Brain pericyte (primary cell): ENCODE measurements at regions not wholly inside any gene's neighbourhood (a gene's known extent, or its start where the extent isn't known, plus 50 kb on each side); places are given as distances from the start of the nearest gene placed in this dataset.
A peak's percentile ranks its signal among the peaks of the same experiment; 100 is the strongest.

Experiments
- DNase-seq: peaks from one replicate; pipeline ENCODE4 v3.0.0-alpha.2; 2012; ENCODE audit warnings: low read depth, low spot score

DNA sequence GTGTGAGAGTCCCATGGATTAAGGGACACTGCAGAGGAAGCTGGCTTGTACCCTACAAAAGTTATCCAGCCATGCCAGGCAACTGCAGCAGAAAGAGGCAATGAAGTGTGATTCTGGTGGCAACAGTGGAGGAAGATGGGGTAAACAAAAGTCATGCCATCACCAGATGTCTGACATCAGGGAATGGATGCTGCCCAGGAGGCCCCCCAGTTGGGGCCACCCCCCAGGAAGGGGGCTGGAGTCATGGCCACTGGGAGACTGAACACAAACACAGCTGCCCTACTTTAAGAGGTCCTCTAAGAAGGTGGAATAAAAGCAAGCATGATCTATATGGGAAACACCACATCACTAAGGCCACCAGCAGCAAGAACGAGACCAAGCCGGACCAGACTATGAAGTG, 235.3 kb downstream of the KLF12 start:
- no peak for DNase-seq

DNA sequence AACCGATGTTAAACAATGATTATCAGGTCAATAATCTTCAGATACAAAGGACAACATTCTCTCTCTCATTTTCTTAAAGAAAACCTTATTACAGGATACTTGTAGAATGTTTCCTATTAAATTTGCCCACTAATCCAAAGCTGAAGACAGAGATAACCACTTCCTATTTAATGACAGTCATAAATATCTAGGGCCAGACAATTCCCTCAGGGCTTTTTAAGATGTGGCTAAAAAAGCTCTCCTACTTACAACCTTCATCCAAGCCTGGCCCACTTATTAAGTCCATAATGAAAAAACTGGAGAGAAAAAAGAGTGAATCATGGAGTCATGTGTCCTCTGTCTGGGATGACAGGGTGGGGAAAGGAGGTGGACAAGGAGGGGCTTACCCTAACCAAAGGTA, 235.9 kb downstream of the KLF12 start:
- DNase-seq = no peak

DNA sequence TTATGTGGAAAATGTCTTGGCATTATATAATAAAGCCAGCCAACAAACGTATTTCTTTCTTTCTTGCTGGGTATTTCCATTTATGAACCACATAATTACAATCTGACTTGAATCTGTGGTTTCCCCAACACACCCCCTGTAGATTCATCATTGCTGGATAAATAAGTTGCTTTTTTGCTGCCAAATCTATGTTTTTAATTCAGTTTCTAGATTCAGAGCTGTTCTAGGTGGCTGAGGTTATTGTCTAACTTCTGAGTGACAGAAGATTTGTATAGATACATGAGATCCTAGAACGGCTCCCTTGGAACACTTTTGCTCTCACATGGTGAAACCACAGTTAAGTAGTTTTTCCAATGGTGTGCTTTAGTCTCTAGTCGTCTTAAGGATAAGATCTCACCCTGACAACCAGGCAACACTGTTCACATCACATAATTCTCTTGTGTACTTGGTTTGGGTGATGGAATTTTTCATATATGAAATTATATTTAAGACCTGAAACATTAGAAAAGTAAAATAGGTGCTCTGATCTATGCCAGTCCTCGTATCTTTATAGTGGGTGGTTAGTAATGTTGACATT, 239.1 kb downstream of the KLF12 start:
- no peak for DNase-seq

DNA sequence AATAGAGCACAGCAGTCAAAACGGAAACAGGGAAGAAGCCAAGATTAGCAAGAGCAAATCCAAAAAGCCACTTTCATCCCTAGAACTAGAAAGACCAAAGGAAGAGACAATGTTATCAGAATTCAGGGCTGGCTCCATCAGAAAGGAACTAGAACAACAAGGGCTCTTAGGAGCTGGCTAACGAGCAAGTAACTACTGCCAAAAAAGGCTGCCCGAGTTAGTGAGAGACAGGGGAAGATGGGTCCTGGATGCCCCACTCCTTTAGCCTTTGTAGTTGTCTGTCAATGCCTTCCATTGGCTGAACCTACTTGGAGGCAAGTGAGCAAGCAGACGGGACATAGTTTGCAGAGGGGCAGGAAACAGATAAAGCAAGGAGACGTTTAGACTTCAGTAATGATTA, 240.4 kb downstream of the KLF12 start:
- no peak for DNase-seq

DNA sequence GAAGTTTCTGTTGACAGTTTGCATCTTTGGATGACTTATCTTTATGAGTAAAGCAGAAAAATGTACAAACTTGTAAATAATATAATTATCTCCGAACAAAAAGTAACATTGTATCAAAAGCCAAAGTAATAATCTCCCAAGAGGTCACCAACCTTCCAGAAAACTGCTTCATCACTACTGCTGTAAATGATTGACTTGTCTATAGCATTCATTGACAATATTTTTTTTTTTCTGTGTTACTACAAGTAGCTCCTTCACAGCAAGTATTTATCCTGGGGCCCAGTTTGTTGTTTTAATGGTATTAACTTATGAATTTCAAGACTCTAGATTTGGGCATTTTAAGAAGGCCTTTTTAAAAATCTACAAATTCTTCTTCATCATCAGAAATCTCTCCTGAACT, 242.4 kb downstream of the KLF12 start:
- no peak for DNase-seq

DNA sequence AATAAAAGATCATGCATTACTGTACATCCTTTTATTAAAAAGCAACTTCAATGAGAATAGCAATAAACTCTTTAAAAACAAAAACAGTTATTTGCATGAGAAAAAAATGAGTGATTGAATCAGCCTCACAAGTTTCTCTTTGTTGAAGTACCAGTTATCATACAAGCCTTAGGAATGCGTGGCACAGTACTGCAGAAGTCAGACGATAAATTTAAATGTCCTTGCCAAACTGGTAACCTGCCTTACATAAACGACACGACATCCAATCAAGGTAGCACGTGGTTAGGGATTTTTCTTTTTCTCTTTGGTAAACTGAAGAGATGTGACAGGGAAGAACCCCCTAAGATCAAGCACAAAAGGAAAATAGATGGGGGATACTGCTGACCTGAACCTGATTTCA, 251.0 kb downstream of the KLF12 start:
- no peak for DNase-seq

DNA sequence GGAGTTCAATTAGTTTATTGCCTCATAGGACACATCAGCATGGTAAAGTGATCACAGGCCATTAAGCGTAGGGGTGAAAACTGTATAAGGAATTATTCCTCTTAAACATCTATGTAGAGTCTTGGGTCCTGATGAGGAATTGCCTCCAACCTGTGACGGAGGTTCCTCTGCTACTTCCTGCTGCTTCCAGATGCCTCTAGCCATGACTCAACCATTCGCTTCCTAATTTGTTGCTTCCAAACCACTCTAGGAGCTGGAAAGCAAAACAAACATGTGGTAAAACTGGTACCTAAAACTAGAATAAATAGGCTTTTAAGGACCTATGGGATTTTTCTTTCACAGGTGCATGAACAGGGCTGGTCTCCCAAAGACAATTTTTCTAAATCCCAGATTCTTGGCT, 253.8 kb downstream of the KLF12 start:
- peak; percentile 13 for DNase-seq

DNA sequence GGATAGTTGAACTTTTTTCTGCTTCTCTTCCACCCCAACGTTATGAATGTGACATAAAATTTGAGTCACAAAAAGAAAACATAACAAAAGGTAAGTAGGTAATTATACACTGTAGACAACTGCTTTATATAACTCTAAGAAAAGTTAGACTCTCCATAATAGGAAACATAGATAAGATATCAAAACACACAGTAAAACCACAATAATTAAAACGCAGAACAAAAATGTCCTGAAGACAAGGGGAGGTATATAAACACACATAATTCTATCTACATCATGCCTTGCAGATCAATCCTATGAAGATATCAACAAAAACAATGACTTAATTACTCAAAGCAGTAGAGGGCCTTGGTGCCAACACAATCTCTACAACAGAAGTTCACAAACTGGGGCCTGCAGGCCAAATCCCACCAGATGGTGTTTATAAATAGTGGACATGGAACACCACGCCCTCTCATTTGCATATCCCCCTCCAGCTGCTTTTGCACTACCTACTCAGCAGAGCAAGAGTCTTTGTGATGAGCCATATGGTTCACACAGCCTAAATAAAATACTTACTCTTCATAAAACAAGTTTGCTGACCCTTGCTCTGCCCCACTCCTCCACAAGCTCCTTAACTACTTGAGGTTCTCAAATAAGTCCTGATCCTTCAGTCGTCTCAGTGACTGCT, 254.7 kb downstream of the KLF12 start:
- no peak for DNase-seq

DNA sequence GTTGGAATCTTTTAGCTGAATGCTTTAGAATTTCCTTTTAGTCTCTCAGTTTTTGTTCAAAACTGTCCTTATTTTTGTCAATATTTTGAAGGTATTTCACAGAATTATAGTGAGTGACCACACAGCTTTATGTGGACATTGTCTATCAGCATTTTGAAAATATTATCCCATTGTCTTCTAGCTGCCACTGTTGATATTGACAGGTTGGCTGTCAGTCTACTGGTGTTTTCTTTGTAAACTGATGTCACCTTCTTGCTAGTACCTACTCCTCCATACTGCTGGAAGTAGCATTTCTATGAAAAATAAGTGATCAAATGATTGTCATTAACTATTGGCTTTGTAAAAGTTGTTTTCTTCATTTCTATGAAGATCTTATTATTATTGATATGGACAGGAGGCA, 256.8 kb downstream of the KLF12 start:
- DNase-seq = no peak

DNA sequence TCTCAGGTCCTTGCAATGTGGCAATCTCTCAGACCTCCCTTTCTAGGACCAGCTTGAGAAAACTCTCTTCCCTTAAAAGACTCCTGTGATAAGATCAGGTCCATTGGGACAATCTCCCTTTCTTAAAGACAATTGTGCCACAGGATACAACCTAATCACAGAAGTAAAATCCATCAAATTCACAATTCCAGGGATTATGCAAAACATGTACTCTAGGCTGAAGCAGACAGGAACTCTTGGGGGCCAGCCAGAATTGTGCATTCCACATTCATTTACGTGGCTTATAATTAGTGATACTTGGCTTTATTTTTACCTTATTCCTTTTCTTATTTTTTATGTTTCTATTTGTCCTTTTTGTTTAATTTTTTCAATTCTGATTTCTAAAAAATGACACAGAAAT, 257.9 kb downstream of the KLF12 start:
- DNase-seq = no peak

DNA sequence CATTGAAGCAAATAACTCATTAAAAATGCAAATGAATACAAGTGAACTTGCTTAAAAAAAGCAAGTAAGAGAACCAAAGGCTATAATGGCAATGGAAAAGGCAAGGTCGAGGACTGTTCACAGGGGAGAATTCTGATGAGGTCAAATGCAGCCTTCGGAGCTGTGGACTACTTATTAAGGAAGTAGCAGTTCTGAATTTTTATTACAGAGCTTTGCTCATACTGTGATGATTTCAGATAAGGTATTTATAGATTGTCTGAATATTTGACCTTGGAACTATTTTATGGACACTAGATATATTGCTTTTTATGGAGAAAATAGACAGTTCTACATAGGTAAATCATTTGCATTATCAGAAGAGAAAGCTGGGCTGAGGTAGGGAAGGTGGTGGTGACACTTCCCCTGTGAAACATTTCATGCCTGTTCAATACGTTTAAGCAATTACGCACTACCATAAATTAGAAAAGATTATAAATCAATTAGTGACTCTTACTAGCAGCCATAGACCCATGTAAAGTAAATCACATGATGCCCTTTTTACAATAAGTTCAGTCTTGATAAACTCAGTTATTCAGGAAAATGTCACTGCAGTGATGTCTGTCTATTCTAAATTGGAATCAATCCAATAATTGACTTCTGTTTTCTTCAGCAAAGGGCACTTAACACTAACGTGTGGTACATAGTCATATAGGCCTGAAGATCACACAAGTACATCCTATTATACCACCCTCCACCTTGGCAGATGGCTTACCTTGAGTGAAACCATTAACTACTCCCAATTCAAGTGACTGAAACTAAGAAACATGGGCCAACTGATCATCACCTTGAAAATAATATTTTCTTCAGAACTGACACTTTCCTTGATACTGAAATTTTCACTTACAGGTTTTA, 260.0 kb downstream of the KLF12 start:
- DNase-seq = no peak

DNA sequence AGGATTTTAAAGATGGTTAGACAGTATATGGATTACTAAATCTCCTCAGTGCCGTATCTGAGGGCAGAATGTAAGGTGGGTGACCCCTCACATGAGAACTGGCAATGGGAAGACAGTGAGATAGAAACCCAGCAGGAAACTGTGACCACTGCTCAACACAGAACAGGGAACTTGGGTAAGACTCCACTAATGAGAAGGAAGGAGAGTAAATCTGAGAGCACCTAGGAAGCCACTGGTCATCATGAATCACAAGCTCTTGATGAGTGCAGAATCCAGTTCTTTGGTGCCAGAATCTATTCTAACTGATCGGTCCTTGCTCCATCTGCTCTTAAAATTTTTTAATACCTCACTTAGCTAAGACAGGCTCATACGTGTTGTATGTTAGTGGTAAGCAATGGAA, 261.8 kb downstream of the KLF12 start:
- no peak for DNase-seq

DNA sequence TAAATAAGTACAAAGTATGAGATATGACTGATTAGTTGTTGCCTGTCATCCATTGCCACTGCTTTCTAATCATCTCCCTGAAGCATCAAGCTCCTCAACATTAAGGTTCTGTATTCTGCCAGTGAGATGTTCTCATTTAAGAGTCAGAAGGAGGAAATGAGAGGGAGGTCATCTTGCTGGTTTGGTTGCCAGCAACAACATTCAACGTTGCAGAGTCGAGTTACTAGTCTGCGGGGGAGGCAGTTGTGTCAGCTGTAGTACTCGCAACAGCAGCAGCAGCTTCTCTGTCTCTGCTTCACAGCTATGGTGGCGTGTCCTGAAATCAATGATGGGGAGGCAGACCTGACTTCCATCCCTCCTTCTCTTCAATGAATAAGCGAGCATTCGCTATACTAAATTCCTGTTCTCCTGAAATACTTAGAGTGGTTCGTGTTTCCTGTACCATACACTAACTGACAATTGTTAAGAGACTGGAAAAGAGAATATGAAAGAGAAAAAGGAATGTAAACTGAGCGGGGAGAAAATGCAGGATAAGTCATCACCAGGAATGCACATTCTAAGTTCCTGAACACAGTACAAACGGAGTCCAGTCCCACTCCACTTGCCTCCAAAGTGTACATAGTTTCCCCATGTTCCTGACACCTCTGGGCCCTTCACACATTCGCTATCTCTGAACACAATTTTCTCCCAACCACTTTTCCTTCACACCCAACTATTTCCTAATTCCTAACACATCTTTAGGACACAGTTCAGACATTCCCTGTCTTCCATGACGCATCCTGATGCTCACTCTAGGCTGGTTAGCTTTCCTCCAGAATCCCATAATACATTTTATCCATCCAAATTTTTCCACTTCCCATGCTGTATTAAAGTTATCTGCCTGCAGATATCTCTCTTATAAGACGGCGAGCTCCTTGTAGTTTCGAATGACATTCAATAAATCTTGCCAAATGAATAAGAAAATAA, 263.0 kb downstream of the KLF12 start:
- peak; percentile 72 for DNase-seq

DNA sequence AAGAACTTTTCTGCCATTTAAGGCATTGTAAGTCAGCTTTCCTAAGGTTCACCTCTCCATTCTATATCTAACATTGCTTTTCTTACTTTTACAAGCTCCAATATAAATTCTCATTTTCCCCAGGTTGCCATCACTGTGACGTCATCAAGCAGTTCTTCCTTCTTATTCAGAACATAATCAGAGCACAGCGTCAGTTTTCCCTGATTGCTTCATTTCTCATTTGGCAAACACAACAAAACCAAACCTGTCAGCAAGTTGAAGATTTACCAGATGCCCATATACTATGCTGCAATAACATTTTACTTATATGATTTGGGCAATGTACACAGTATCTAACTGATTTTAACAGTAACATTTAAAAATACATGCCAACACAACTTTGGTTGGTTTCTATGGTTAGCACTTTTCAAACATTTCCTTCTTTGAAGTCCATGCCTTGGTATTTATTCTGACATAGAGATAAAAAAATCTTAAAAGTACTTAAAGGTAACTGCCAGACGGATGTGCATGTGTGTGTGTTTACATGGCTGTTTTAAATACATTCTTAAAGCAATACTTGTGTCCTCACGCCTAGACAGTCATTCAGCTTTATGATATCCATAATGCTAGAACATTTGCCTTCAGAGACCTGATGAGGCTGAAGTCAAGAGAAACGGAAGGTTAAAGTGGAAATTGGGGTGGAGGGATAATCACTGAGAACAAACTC, 264.0 kb downstream of the KLF12 start:
- DNase-seq = no peak

DNA sequence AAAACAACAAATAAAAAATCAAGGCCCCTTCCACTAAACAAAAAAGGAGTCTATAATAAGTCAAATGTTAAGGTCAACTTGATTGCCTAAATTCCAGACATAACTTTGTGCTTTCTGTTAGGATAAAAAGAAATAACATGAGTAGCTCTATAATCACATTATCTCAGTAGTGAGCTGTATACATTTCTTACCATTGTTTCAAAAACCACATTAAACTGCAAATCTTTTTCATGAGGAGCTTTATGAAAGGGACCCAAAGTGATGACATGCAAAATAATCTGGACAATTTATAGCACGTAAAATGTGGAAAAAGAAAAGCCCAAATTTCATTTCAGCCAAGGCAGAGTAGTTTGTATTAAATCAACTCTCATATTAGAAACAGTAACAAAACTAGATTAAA, 269.2 kb downstream of the KLF12 start:
- no peak for DNase-seq

DNA sequence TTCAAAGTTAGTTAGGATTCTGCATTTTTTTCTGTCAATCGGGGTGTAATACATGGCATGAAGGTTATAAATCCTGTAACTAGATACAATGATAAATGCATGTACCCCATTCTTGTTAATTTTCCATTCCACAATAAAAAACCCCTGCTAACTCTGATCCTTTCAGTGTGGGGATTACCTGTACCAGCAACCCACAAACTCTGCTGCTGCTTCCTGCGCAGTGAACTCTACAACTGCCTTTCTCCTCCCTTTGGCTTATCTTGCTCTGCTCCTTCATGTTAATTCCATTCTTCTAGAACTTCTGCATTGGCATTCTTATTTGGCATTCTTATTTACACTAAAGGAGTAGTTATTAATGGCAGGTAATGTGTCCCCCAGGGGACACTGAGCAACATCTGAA, 273.1 kb downstream of the KLF12 start:
- DNase-seq = no peak

DNA sequence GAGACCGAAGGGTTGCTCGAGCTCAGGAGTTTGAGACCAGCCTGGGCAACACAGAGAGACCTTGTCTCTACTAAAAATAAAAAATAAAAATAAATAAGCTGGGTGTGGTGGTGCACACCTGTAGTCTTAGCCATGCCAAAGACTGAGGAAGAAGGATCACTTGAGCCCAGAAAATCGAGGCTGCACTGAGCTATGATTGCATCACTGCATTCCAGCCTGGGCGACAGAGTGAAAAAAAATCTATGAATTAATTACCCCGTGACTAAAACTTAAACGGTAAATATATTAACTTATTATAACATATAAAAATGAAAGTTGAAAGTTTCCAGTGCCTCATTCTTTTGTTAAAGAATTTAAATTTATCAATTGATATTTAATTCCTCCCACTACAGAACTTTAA, 273.7 kb downstream of the KLF12 start:
- no peak for DNase-seq

DNA sequence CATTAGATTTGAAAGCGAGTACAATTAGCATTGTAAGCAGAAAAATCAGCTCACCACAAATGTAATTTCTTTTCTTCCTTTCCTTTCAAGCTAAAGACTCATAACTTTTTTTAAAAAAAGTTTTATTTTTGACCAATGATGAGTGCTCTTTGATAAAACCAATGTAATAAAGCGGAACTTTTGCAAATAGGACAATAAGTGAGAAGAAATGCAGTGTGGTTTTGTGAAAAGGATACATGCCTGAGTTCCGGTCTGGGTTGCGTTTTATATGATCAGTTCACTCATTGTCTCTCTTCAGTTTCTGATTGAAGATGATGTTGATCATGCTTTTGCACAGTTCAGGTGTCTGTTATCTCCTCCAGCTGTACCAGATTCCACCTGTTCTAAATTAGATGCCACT, 274.4 kb downstream of the KLF12 start:
- no peak for DNase-seq

DNA sequence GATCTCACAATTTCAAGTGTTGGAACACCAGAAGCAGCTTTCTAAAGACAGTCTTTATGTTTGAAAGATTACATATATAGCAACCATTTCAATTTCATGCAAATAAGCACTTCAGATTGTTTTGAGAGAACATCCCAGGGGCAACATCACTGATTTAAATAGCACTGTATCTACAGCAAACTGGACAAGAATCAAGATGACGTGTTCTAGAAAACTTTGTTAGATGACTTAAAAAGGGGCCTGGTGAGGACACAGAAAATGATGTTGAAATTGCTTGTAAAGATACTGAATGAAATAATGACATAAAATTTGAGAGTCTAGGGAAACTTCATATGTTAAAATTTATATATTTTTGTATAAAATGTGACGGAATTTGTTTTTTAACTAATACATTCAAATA, 277.1 kb downstream of the KLF12 start:
- no peak for DNase-seq

DNA sequence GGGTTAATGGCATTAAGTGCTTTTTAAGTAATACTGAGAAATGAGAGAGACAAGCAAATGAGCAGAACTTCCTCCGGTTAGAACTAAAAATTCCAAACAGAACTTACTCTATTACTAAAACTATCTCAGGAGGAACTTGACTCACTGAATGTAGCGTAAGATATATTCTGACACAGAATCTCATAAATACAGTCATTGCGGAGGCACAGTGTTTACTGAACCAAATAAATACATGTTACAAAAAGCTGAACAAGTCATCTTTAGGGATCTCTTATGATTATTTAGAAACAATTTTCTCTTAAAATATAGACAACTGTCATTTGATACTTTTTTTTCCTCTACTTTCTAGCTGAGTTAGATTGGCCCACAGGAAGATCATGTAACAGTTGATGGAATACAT, 283.1 kb downstream of the KLF12 start:
- DNase-seq = no peak
